H1 (cell line): ENCODE measurements at regions not wholly inside any gene's neighbourhood (a gene's known extent, or its start where the extent isn't known, plus 50 kb on each side); places are given as distances from the start of the nearest gene placed in this dataset.

Experiments
- CTCF ChIA-PET: fragments of 300-600 bp; sonication (Branson Sonifier 250); formaldehyde crosslinking; loops from one replicate; lab custom pipeline; 2021; ENCODE audit not compliant: partially characterized antibody; lab: Charles Lee
- POLR2A ChIA-PET: fragments of 300-600 bp; sonication (Branson Sonifier 250); formaldehyde crosslinking; loops from one replicate; lab custom pipeline; 2021; ENCODE audit warnings: inconsistent platforms; ENCODE audit not compliant: partially characterized antibody; lab: Charles Lee
- DNase-seq, 2 experiments: peaks; one replicate each; pipeline versions ENCODE4 v3.0.0 to v3.0.0-alpha.2; 2010 to 2022; ENCODE audit warnings: low spot score in 2 of 2, low read depth in 1 of 2, mixed read lengths in 1 of 2
- FAIRE-seq: peaks from 2 replicates; lab custom pipeline; 2011; peaks lifted over from hg19 to GRCh38; lab: Jason Lieb, UNC
- H2AFZ ChIP-seq: 2 replicates; pipeline ENCODE4 v1.8.1; 2012; ENCODE audit warnings: low read length, inconsistent platforms
- H2AK5ac ChIP-seq: 2 replicates; pipeline ENCODE4 v1.6.1; 2013; ENCODE audit warnings: low read depth, low read length
- H2BK120ac ChIP-seq: replicated peaks from 2 replicates; pipeline ENCODE3; 2013; ENCODE audit warnings: low read depth, low read length, inconsistent platforms
- H2BK12ac ChIP-seq: 2 replicates; pipeline ENCODE4 v1.6.1; 2013; ENCODE audit warnings: low read depth, low read length
- H2BK15ac ChIP-seq: 2 replicates; pipeline ENCODE4 v1.6.1; 2013; ENCODE audit warnings: low read length
- H2BK20ac ChIP-seq: 2 replicates; pipeline ENCODE4 v1.6.1; 2013; ENCODE audit warnings: low read length
- H2BK5ac ChIP-seq: 2 replicates; pipeline ENCODE4 v1.6.1; 2013; ENCODE audit warnings: low read depth, low read length
- H3K14ac ChIP-seq: 2 replicates; pipeline ENCODE4 v1.6.1; 2013; ENCODE audit warnings: inconsistent platforms; ENCODE audit not compliant: insufficient read length
- H3K18ac ChIP-seq: 2 replicates; pipeline ENCODE4 v1.6.1; 2013; ENCODE audit warnings: low read length; ENCODE audit errors: extremely low read depth
- H3K23ac ChIP-seq: 2 replicates; pipeline ENCODE4 v1.6.1; 2013; ENCODE audit warnings: inconsistent platforms; ENCODE audit not compliant: insufficient read length
- H3K23me2 ChIP-seq: 2 replicates; pipeline ENCODE4 v1.6.1; 2013; ENCODE audit warnings: low read depth, low read length
- H3K27ac ChIP-seq: 2 replicates; pipeline ENCODE4 v1.6.1; 2011; ENCODE audit warnings: low read depth, low read length, inconsistent platforms
- H3K27me3 ChIP-seq, 4 experiments: replicated peaks in 1 of 4; 1 replicate in 1 of 4; 2 replicates in 3 of 4; pipeline versions ENCODE4 v1.6.1 to v1.8.1; 2011 to 2013; ENCODE audit warnings: low read length in 3 of 4, mild to moderate bottlenecking in 3 of 4, inconsistent platforms in 2 of 4, mixed read lengths in 2 of 4, moderate library complexity in 1 of 4; ENCODE audit not compliant: control insufficient read depth in 3 of 4, insufficient read depth in 3 of 4; ENCODE audit errors: extremely low read depth in 1 of 4
- H3K36me3 ChIP-seq, 4 experiments: 2 replicates each; pipeline versions ENCODE4 v1.6.1 to v1.8.1; 2011 to 2013; ENCODE audit warnings: mild to moderate bottlenecking in 4 of 4, low read length in 3 of 4, moderate library complexity in 2 of 4, control low read depth in 1 of 4, inconsistent platforms in 1 of 4; ENCODE audit not compliant: insufficient read depth in 4 of 4, control insufficient read depth in 2 of 4
- H3K4ac ChIP-seq: replicated peaks from 2 replicates; pipeline ENCODE3; 2013; ENCODE audit warnings: low read length, low read depth, mixed read lengths, inconsistent platforms; ENCODE audit not compliant: insufficient read length
- H3K4me1 ChIP-seq, 4 experiments: replicated peaks in 1 of 4; 1 replicate in 1 of 4; 2 replicates in 3 of 4; pipeline versions ENCODE4 v1.6.1 to v1.8.1; 2011 to 2013; ENCODE audit warnings: low read length in 3 of 4, inconsistent platforms in 2 of 4, mixed read lengths in 1 of 4; ENCODE audit not compliant: insufficient read depth in 4 of 4, control insufficient read depth in 3 of 4
- H3K4me2 ChIP-seq, 2 experiments: 2 replicates each; pipeline versions ENCODE4 v1.6.1 to v1.8.1; 2011 to 2013; ENCODE audit warnings: low read depth in 2 of 2, low read length in 2 of 2, control low read depth in 1 of 2, inconsistent platforms in 1 of 2, mild to moderate bottlenecking in 1 of 2; ENCODE audit not compliant: insufficient read depth in 1 of 2
- H3K4me3 ChIP-seq, 4 experiments: fragments of 200-600, 300-600 bp in 1 of 4; sonication (generic), shearing (Covaris generic), sonication (Bioruptor Twin) in 1 of 4; 2 replicates each; pipeline versions ENCODE4 v1.5.1 to v1.8.1; 2011 to 2016; ENCODE audit warnings: low read length in 4 of 4, low read depth in 3 of 4, control low read depth in 2 of 4, inconsistent platforms in 2 of 4, mild to moderate bottlenecking in 2 of 4, mixed read lengths in 1 of 4, moderate library complexity in 1 of 4; ENCODE audit not compliant: insufficient read depth in 2 of 4; ENCODE audit errors: extremely low read depth in 1 of 4
- H3K56ac ChIP-seq: replicated peaks from 2 replicates; pipeline ENCODE3; 2013; ENCODE audit warnings: low read depth, mild to moderate bottlenecking, mixed read lengths, low read length, inconsistent platforms; ENCODE audit not compliant: insufficient read length
- H3K79me1 ChIP-seq: 2 replicates; pipeline ENCODE4 v1.6.1; 2013; ENCODE audit warnings: low read depth, low read length, control low read depth
- H3K79me2 ChIP-seq, 2 experiments: 2 replicates each; pipeline versions ENCODE4 v1.6.1 to v1.8.1; 2012 to 2013; ENCODE audit warnings: low read length in 2 of 2, mild to moderate bottlenecking in 2 of 2, inconsistent platforms in 1 of 2; ENCODE audit not compliant: insufficient read depth in 2 of 2, control insufficient read depth in 1 of 2
- H3K9ac ChIP-seq, 4 experiments: replicated peaks in 1 of 4; 1 replicate in 1 of 4; 2 replicates in 3 of 4; pipeline versions ENCODE4 v1.6.1 to v1.8.1; 2011 to 2013; ENCODE audit warnings: low read depth in 3 of 4, low read length in 3 of 4, control low read depth in 2 of 4, mild to moderate bottlenecking in 2 of 4, moderate library complexity in 2 of 4, inconsistent platforms in 1 of 4; ENCODE audit errors: extremely low read depth in 1 of 4
- H3K9me3 ChIP-seq, 2 experiments: 2 replicates each; pipeline versions ENCODE4 v1.6.1 to v1.8.1; 2012 to 2013; ENCODE audit warnings: mild to moderate bottlenecking in 2 of 2, moderate library complexity in 2 of 2, control low read depth in 1 of 2, inconsistent platforms in 1 of 2, low read depth in 1 of 2, low read length in 1 of 2, mixed read lengths in 1 of 2; ENCODE audit not compliant: insufficient read depth in 2 of 2
- H4K20me1 ChIP-seq, 2 experiments: replicated peaks in 1 of 2; 2 replicates each; pipeline versions ENCODE3 to v1.8.1; 2011 to 2013; ENCODE audit warnings: inconsistent platforms in 2 of 2, low read length in 2 of 2, mild to moderate bottlenecking in 1 of 2; ENCODE audit not compliant: insufficient read depth in 2 of 2, control insufficient read depth in 1 of 2
- H4K5ac ChIP-seq: 2 replicates; pipeline ENCODE4 v1.6.1; 2013; ENCODE audit warnings: low read length, low read depth, mixed read lengths, inconsistent platforms; ENCODE audit not compliant: insufficient read length
- H4K8ac ChIP-seq: 2 replicates; pipeline ENCODE4 v1.8.0; 2013; ENCODE audit warnings: mild to moderate bottlenecking, moderate library complexity, low read length, inconsistent platforms; ENCODE audit not compliant: insufficient read depth; ENCODE audit errors: extremely low read depth
- H4K91ac ChIP-seq: replicated peaks from 2 replicates; pipeline ENCODE3; 2013; ENCODE audit warnings: low read length, mixed read lengths, inconsistent platforms; ENCODE audit not compliant: insufficient read length
- BACH1 ChIP-seq: IDR thresholded peaks from 2 replicates; pipeline ENCODE4 v1.6.1; 2012; ENCODE audit warnings: low read length, improper control_type of control experiment
- NRF1 ChIP-seq: IDR thresholded peaks from 2 replicates; pipeline ENCODE4 v1.6.1; 2011; ENCODE audit warnings: mild to moderate bottlenecking, low read depth, low read length, improper control_type of control experiment
- RNF2 ChIP-seq: fragments of 200-900, 300-1000 bp; sonication (generic); IDR thresholded peaks from 2 replicates; pipeline ENCODE4 v1.7.1; 2016; ENCODE audit warnings: borderline replicate concordance, low read depth, mild to moderate bottlenecking, antibody characterized with exemption, low read length; ENCODE audit not compliant: poor library complexity, severe bottlenecking; ENCODE audit errors: missing control alignments
- WGBS, 2 experiments: shearing (Covaris generic) in 1 of 2; methylation state at CpG; one replicate each; pipeline versions ENCODE4 v1.1.6 to v1.1.7; 2013 to 2015; ENCODE audit warnings: low lambda C conversion rate in 2 of 2, mixed read lengths in 2 of 2, inconsistent platforms in 1 of 2, low coverage in 1 of 2, missing lambda C conversion rate in 1 of 2; ENCODE audit not compliant: insufficient replicate concordance in 2 of 2, insufficient coverage in 1 of 2, insufficient read length in 1 of 2; ENCODE audit errors: extremely low coverage in 1 of 2, missing lambda C conversion rate in 1 of 2; 5-methylcytosine and 5-hydroxymethylcytosine counted together

DNA sequence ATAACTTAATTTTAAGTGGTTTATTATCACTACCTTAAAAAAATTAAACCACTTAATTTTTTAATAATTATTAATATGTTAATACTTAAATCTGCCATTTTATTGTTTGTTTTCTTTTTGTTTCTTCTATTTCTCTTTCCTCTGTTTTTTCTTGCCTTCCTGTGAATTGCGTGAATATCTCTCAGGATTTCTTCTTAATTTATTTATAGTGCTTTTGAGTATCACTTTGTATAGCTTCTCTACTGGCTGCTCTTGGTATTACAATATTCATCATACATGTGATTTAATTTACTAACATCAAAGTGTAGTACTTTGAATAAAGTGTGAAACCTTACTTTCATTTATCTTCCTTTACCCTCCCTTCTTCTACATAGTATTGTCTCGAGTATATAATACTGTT lies 349.5 kb upstream of the CPXCR1 start:
- H3K23ac ChIP-seq: no peak overlapping the region
- POLR2A ChIA-PET: no interaction called here
- H3K36me3 ChIP-seq: no peaks in the 10 kb centered on the region
- CTCF ChIA-PET: interaction anchor here (0.6 kb wide), 1 partner anchor 327 kb away, joined by 4 read pairs; no protein-coding TSS in a partner anchor
- no peak for FAIRE-seq
- H3K27ac ChIP-seq: no peak overlapping the region
- H3K23me2 ChIP-seq: no peaks in the 10 kb centered on the region
- no peak overlapping the region for H2BK120ac ChIP-seq
- no peak overlapping the region for H2BK12ac ChIP-seq
- no peaks in the 10 kb centered on the region for H3K27me3 ChIP-seq
- WGBS, 2 experiments: 94% methylated on average over 2 of the region's 2 CpGs; no CpG with 5 or more reads in 1 of the 2 experiments
- H3K9ac ChIP-seq: no peak overlapping the region
- H4K91ac ChIP-seq: no peak overlapping the region
- H4K20me1 ChIP-seq: no peaks in the 10 kb centered on the region
- H3K18ac ChIP-seq: no peak overlapping the region
- no peak for DNase-seq
- H3K14ac ChIP-seq: no peak overlapping the region
- H3K79me2 ChIP-seq: no peaks in the 10 kb centered on the region
- H4K8ac ChIP-seq: no peak overlapping the region
- TF ChIP-seq BACH1: no peak
- TF ChIP-seq RNF2: no peak
- no peak for TF ChIP-seq NRF1
- H2AK5ac ChIP-seq: no peak overlapping the region
- no peak overlapping the region for H4K5ac ChIP-seq
- H3K4me1 ChIP-seq: no peaks in the 10 kb centered on the region
- H2BK15ac ChIP-seq: no peak overlapping the region
- no peak overlapping the region for H3K4me3 ChIP-seq
- no peaks in the 10 kb centered on the region for H3K9me3 ChIP-seq
- no peaks in the 10 kb centered on the region for H3K79me1 ChIP-seq
- no peak overlapping the region for H3K56ac ChIP-seq
- no peak overlapping the region for H2BK20ac ChIP-seq
- H2BK5ac ChIP-seq: no peak overlapping the region
- H3K4me2 ChIP-seq: no peak overlapping the region
- H2AFZ ChIP-seq: no peak overlapping the region
- H3K4ac ChIP-seq: no peak overlapping the region
